SK-N-MC (cell line): ENCODE measurements at regions not wholly inside any gene's neighbourhood (a gene's known extent, or its start where the extent isn't known, plus 50 kb on each side); places are given as distances from the start of the nearest gene placed in this dataset.

Experiments used
- EZH2 ChIP-seq: fragments of 200-600 bp; sonication (generic); IDR thresholded peaks from one replicate; pipeline ENCODE4 v1.6.1; 2017; ENCODE audit warnings: antibody characterized with exemption
- FOXP2 ChIP-seq: optimal IDR thresholded peaks from 2 replicates; pipeline ENCODE3; 2011; ENCODE audit warnings: mild to moderate bottlenecking, moderate library complexity; ENCODE audit not compliant: insufficient read depth; ENCODE audit errors: extremely low read length, control extremely low read depth
- POLR2AphosphoS5 ChIP-seq: IDR thresholded peaks from 2 replicates; pipeline ENCODE4 v1.6.1; 2012; ENCODE audit warnings: mild to moderate bottlenecking, low read depth, low read length, borderline replicate concordance

DNA sequence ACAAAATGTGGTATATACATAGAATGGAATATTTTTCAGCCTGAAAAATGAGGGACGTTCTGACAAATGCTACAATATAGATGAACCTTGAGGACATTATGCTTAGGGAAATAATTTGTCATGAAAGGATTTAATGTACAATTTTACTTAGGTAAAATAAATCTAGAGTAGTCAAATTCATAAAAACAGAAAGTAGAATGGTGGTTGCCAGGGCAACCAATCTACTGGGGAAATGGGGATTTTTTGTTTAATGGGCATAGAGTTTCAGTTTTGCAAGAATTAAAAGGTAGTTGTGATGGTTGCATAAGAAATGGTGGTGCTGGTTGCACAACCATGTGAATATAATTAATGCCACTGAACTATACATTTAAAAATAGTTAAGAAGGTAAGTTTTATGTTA is 296.0 kb upstream of the SP4 start:
- TF ChIP-seq POLR2AphosphoS5 = no peak
- no peak for TF ChIP-seq EZH2
- TF ChIP-seq FOXP2 = no peak
